ENCODE measurements at regions not wholly inside any gene's neighbourhood (a gene's known extent, or its start where the extent isn't known, plus 50 kb on each side); places are given as distances from the start of the nearest gene placed in this dataset.
A peak's percentile ranks its signal among the peaks of the same experiment; 100 is the strongest.

DNA sequence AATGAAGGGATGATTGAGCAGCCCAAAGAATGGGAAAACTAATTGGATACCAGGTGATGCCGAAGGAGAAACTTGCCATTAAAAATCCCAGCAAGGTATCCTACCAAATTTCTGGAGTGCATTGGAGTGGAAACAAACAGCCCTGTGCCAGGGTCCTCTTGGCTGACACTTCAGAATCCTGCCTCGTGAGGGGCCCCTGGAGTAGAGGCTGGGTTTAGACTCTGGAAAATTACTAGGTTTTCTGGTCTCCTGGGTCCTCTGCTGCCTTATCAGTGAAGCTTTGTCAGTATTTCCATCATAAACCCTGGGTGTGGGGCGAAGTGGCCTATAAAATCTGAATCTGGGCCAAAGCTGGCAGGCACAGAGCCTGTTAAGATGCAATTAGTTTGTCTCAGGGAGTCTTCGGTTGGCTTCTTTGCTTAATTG lies 289.2 kb upstream of the USP24 start:
- WGBS, 2 donors (ENCODE audit: low coverage in 1 of 2) = 39 to 63% methylated on average over 2 to 4 of the region's 4 CpGs
- no peaks in the 10 kb centered on the region for H3K9me3 ChIP-seq
- intact Hi-C loops (cut with DNase I; ENCODE audit: low total_unique reads) = no loop called here
- DNase-seq = peak; percentile 74
- no peaks in the 10 kb centered on the region for H3K27me3 ChIP-seq
- H3K36me3 ChIP-seq = no peaks in the 10 kb centered on the region
- peaks cover 10 to 67% (median 47%) of the 10 kb centered on the region in 4 donors for H3K4me1 ChIP-seq
- no peak overlapping the region for H3K4me3 ChIP-seq
- peak overlapping the region; percentile 74 to 82 (median 78) for H3K27ac ChIP-seq
- TF ChIP-seq, protein P1, sequence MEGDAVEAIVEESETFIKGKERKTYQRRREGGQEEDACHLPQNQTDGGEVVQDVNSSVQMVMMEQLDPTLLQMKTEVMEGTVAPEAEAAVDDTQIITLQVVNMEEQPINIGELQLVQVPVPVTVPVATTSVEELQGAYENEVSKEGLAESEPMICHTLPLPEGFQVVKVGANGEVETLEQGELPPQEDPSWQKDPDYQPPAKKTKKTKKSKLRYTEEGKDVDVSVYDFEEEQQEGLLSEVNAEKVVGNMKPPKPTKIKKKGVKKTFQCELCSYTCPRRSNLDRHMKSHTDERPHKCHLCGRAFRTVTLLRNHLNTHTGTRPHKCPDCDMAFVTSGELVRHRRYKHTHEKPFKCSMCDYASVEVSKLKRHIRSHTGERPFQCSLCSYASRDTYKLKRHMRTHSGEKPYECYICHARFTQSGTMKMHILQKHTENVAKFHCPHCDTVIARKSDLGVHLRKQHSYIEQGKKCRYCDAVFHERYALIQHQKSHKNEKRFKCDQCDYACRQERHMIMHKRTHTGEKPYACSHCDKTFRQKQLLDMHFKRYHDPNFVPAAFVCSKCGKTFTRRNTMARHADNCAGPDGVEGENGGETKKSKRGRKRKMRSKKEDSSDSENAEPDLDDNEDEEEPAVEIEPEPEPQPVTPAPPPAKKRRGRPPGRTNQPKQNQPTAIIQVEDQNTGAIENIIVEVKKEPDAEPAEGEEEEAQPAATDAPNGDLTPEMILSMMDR (IDR thresholded peaks at IDR 0.05) = no peak
- no peak for TF ChIP-seq EP300 (IDR thresholded peaks at IDR 0.05; ENCODE audit: low read depth)
- no peak for TF ChIP-seq POLR2AphosphoS5 (IDR thresholded peaks at IDR 0.05)
- no peak for TF ChIP-seq POLR2A (IDR thresholded peaks at IDR 0.05)
- in situ Hi-C loops (cut with MboI; ENCODE audit: low pct_ligation_motif_present in 1 of 4, low pct_unique_long_range_greater_than_20kb in 1 of 4, low sequenced_read_pairs in 3 of 4) = no loop called here

DNA sequence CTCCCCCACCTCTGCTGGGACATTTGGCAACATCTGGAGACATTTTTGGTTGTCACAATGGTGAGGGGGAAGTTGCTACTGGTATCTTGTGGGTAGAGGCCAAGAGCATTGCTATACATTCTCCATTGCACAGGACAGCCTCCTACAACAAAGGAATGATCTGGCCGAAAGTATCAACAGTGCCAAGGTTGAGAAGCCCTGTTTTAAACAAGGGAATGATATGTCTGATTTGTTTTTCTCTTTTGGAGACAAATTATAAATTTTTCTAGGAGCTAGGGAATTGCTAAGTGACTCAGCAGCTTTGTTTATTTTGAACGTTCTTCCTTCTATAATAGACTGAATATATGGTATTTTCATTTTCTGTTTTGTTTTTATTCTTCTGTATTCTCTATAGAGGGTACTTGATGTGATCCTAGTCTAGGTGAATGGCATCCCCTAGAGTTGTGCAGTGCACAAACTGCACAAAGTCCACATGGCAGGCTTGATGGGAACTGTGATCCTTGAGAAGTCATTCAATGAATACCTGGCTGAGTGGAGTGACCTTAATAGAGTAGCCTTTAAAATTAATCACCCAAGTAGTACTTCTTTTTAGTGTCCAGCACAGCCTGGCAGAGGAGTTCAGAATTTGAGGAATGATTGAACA lies 288.6 kb upstream of the USP24 start:
- H3K9me3 ChIP-seq = no peaks in the 10 kb centered on the region
- no peak overlapping the region for H3K4me3 ChIP-seq
- DNase-seq = no peak
- in situ Hi-C loops (cut with MboI; ENCODE audit: low pct_ligation_motif_present in 1 of 4, low pct_unique_long_range_greater_than_20kb in 1 of 4, low sequenced_read_pairs in 3 of 4) = no loop called here
- TF ChIP-seq EP300 (IDR thresholded peaks at IDR 0.05; ENCODE audit: low read depth) = no peak
- no peak for TF ChIP-seq POLR2A (IDR thresholded peaks at IDR 0.05)
- no peak for TF ChIP-seq POLR2AphosphoS5 (IDR thresholded peaks at IDR 0.05)
- TF ChIP-seq, protein P1 (IDR thresholded peaks at IDR 0.05) = no peak
- peaks cover 10 to 67% (median 47%) of the 10 kb centered on the region in 4 donors for H3K4me1 ChIP-seq
- intact Hi-C loops (cut with DNase I; ENCODE audit: low total_unique reads) = no loop called here
- H3K27me3 ChIP-seq = no peaks in the 10 kb centered on the region
- 35 to 43% methylated on average over 2 of the region's 2 CpGs for WGBS, 2 donors (ENCODE audit: low coverage in 1 of 2)
- no peaks in the 10 kb centered on the region for H3K36me3 ChIP-seq
- H3K27ac ChIP-seq = peak overlapping the region; percentile 74 to 82 (median 78)

DNA sequence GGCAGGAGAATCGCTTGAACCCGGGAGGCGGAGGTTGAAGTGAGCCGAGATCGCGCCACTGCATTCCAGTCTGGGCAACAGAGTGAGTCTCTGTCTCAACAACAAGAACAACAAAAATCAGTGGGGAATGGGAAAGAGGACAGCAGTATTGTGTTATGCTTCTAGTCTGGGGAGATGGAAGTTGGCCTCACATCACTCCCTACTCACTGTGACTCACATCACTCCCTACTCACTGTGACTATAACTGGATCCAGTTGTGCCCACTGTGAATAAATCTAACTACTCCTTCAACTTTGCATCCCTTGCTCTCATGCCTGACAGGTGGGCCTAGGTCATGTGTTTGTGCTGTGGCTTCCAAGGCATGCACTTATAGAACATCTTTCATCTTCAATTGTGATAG lies 285.4 kb upstream of the USP24 start:
- intact Hi-C loops (cut with DNase I; ENCODE audit: low total_unique reads) = no loop called here
- Histone ChIP-seq H3K4me3 (no peak overlapping the region), H3K36me3 (no peaks in the 10 kb centered on the region), H3K4me1 (peaks cover 10 to 41% (median 27%) of the 10 kb centered on the region in 4 donors), H3K27ac (no peak overlapping the region), H3K27me3 (no peaks in the 10 kb centered on the region), H3K9me3 (no peaks in the 10 kb centered on the region)
- WGBS, 2 donors (ENCODE audit: low coverage in 1 of 2) = 96% methylated on average over 6 of the region's 6 CpGs; no CpG with 5 or more reads in 1 of the 2 donors
- DNase-seq = no peak
- TF ChIP-seq POLR2AphosphoS5 (IDR thresholded peaks at IDR 0.05) (no peak), POLR2A (IDR thresholded peaks at IDR 0.05) (no peak), EP300 (IDR thresholded peaks at IDR 0.05; ENCODE audit: low read depth) (no peak)
- TF ChIP-seq, protein P1 (IDR thresholded peaks at IDR 0.05) = no peak
- in situ Hi-C loops (cut with MboI; ENCODE audit: low pct_ligation_motif_present in 1 of 4, low pct_unique_long_range_greater_than_20kb in 1 of 4, low sequenced_read_pairs in 3 of 4) = no loop called here

DNA sequence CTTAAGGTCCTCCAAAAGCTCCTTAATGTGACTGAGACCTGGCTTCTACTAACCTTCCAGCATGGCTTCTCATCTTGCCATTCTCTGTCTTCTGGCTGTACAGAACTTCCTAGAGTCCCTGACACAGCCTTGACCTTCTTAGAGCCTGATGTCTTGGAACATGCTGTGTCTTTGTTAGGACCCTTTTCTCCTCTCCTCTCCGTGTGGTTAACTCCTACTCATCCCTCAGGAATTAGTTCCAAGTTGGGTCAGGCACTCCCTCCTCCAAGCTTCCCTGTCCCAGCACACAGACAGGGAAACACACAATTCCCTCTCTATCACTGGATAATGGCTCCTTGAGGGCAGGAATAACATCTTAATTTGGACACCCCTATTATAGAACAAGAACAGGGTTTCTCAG lies 275.4 kb upstream of the USP24 start:
- Histone ChIP-seq H3K27ac (no peak overlapping the region), H3K27me3 (no peaks in the 10 kb centered on the region), H3K9me3 (no peaks in the 10 kb centered on the region), H3K4me1 (no peaks in the 10 kb centered on the region), H3K4me3 (no peak overlapping the region), H3K36me3 (no peaks in the 10 kb centered on the region)
- TF ChIP-seq, protein P1 (IDR thresholded peaks at IDR 0.05) = no peak
- TF ChIP-seq EP300 (IDR thresholded peaks at IDR 0.05; ENCODE audit: low read depth) (no peak), POLR2A (IDR thresholded peaks at IDR 0.05) (no peak), POLR2AphosphoS5 (IDR thresholded peaks at IDR 0.05) (no peak)
- intact Hi-C loops (cut with DNase I; ENCODE audit: low total_unique reads) (no loop called here), in situ Hi-C loops (cut with MboI; ENCODE audit: low pct_ligation_motif_present in 1 of 4, low pct_unique_long_range_greater_than_20kb in 1 of 4, low sequenced_read_pairs in 3 of 4) (no loop called here)
- no peak for DNase-seq
- 71 to 82% methylated on average over 1 of the region's 1 CpG for WGBS, 2 donors (ENCODE audit: low coverage in 1 of 2)
